ENCODE measurements at regions not wholly inside any gene's neighbourhood (a gene's known extent, or its start where the extent isn't known, plus 50 kb on each side); places are given as distances from the start of the nearest gene placed in this dataset.

GRCh38 chr11:93271596-93271995 lies 58.9 kb upstream of the DEUP1 start:
- no peaks in the 10 kb centered on the region for H3K27me3 ChIP-seq
- no peak overlapping the region for H3K27ac ChIP-seq
- H3K36me3 ChIP-seq: no peaks in the 10 kb centered on the region
- H3K4me3 ChIP-seq: no peak overlapping the region
- ATAC-seq (no peak), DNase-seq (no peak)
- H3K4me1 ChIP-seq: no peaks in the 10 kb centered on the region
- intact Hi-C loops (cut with DNase I): no loop called here
- H3K9me3 ChIP-seq: peaks cover 0 to 4% (median 0%) of the 10 kb centered on the region in 12 donors
- 75 to 90% (median 84%) methylated on average over 5 of the region's 5 CpGs for WGBS, 4 donors
- TF ChIP-seq POLR2A (IDR thresholded peaks at IDR 0.05) (no peak), CTCF (IDR thresholded peaks at IDR 0.05) (no peak)

GRCh38 chr11:93274851-93275250 lies 55.7 kb upstream of the DEUP1 start:
- no peaks in the 10 kb centered on the region for H3K4me1 ChIP-seq
- H3K27ac ChIP-seq: no peak overlapping the region
- no peaks in the 10 kb centered on the region for H3K27me3 ChIP-seq
- intact Hi-C loops (cut with DNase I): no loop called here
- H3K36me3 ChIP-seq: no peaks in the 10 kb centered on the region
- H3K9me3 ChIP-seq: no peaks in the 10 kb centered on the region
- TF ChIP-seq POLR2A (IDR thresholded peaks at IDR 0.05) (no peak), CTCF (IDR thresholded peaks at IDR 0.05) (no peak)
- no peak for DNase-seq
- no peak for ATAC-seq
- no peak overlapping the region for H3K4me3 ChIP-seq

- DNase-seq (no peak), ATAC-seq (no peak)
- Histone ChIP-seq H3K27me3 (no peaks in the 10 kb centered on the region), H3K36me3 (no peaks in the 10 kb centered on the region), H3K27ac (no peak overlapping the region), H3K9me3 (no peaks in the 10 kb centered on the region), H3K4me3 (no peak overlapping the region), H3K4me1 (no peaks in the 10 kb centered on the region)
- WGBS, 4 donors: 85 to 90% (median 87%) methylated on average over 2 of the region's 2 CpGs
- intact Hi-C loops (cut with DNase I): no loop called here
- TF ChIP-seq CTCF (IDR thresholded peaks at IDR 0.05) (no peak), POLR2A (IDR thresholded peaks at IDR 0.05) (no peak)
Observed at GRCh38 chr11:93278976-93279375, 51.6 kb upstream of the DEUP1 start.

- 36 to 50% (median 40%) methylated on average over 1 of the region's 1 CpG for WGBS, 4 donors
- H3K4me1 ChIP-seq: no peaks in the 10 kb centered on the region
- no peak overlapping the region for H3K4me3 ChIP-seq
- no peaks in the 10 kb centered on the region for H3K36me3 ChIP-seq
- DNase-seq (no peak), ATAC-seq (no peak)
- intact Hi-C loops (cut with DNase I): no loop called here
- no peak overlapping the region for H3K27ac ChIP-seq
- no peak for TF ChIP-seq CTCF (IDR thresholded peaks at IDR 0.05)
- TF ChIP-seq POLR2A (IDR thresholded peaks at IDR 0.05): no peak
- no peaks in the 10 kb centered on the region for H3K27me3 ChIP-seq
- no peaks in the 10 kb centered on the region for H3K9me3 ChIP-seq
Observed at GRCh38 chr11:93279851-93280347, 50.6 kb upstream of the DEUP1 start.
